SH-SY5Y (cell line): ENCODE measurements at regions not wholly inside any gene's neighbourhood (a gene's known extent, or its start where the extent isn't known, plus 50 kb on each side); places are given as distances from the start of the nearest gene placed in this dataset.

Experiments
- GATA2 ChIP-seq: IDR thresholded peaks from 2 replicates; pipeline ENCODE4 v1.6.1; 2011; ENCODE audit warnings: mild to moderate bottlenecking, low read depth, low read length
- GATA3 ChIP-seq: IDR thresholded peaks from 2 replicates; pipeline ENCODE4 v1.6.1; 2011; ENCODE audit warnings: low read depth, mild to moderate bottlenecking, low read length, moderate library complexity

DNA sequence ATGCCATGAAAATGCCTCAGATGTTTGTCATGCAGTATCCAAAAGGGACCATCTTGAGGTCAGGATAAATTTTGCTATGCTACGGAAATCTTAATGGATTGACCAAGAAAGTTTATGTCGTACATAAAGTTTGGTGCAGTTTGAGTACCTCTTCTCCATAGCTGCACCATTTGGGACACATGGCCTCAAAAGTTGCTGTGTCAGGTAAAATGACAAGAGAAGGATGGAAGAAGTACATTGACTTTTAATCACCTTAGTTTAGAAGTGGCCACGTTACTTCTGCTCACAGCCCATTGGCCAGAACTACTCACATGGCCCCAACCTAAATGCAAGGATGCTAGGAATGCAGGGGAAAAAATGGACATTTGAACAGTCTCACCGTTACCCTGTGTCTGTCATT is 107.4 kb upstream of the NAMPT start:
- TF ChIP-seq GATA2: no peak
- no peak for TF ChIP-seq GATA3

- TF ChIP-seq GATA3 (no peak), GATA2 (no peak)
Measured at GRCh38 chr7:106386958-106387357, 102.2 kb upstream of the NAMPT start.

DNA sequence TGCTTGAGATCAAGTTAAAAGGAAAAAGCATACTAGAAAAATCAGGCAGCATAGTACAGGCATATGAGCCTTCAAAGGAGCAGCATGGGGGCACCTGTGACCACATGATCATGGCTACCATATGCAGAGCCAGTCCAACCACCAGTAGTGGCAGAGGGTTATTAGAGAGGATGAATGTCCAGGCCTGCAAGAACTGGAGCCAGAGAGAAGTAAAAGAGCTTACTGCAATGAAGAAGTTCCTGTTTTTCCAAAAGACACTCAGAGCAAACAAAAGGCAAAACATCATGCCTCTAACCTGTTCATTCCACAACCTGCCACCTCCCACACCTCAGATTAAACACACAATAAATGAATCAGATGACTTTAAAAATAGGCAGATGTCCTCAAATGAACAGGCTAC is 99.6 kb upstream of the NAMPT start:
- TF ChIP-seq GATA2: no peak
- TF ChIP-seq GATA3: no peak

DNA sequence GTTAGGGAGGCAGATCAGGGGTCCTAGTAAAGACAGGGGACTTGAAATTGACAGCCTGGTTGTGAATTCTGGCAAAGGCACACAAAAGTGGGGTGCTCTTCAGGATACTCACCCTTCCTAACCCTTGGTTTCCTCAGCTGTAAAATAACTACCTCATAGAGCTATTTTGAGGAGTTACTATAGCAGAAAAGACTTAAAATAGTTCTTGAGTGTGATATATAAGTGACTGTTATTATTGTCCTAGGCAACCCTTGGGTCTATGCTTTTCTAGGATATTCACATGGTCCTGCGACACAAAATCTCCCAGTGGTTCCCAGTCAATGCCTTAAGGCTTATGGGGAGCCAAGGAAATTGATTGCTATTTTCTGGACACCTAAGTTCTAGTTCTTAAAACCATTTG is 98.1 kb upstream of the NAMPT start:
- TF ChIP-seq GATA3 (no peak), GATA2 (no peak)

DNA sequence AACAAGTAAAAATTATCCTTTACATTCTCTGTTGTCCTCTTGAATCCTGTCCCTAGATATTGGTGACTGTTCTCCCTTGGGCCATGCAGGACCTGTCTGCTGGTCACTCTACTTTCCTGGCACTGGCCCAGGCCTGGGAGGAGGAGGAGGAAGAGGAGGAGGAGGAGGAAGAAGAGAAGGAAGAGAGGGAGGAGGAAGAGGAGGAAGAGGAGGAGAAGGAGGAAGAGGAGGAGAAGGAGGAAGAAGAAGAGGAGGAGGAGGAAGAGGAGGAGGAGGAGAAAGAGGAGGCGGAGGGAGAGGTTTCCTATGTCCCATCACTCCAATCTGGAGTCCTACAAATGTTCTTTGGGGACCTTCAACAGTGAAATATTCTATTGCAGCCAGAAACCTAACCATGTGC is 97.3 kb upstream of the NAMPT start:
- TF ChIP-seq GATA3: no peak
- no peak for TF ChIP-seq GATA2

DNA sequence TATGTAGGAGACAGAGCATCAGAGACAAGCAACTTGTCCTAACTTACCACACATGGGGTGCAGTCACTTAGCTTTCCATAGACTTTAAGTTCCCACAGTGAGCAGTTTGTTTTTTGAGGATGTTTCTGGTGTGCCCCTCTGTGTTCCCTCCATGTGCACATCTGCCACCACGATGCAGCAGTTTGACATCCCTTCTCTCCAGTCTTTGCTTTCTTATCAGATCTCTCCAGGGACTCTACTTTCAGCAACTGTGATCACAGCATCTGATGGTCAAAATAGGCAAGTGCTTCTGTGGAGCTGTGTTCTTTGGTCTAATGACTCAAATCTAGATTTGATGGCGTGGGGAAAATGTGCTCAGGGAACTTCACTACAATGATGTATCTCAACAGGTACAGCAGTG is 96.5 kb upstream of the NAMPT start:
- no peak for TF ChIP-seq GATA3
- TF ChIP-seq GATA2: no peak

- TF ChIP-seq GATA3: no peak
Measured at GRCh38 chr7:106377847-106378361, 93.1 kb upstream of the NAMPT start.

GRCh38 chr7:106376026-106376799 is 91.4 kb upstream of the NAMPT start:
- TF ChIP-seq GATA2: peak; percentile 15; the same call in 1 of the 2 replicates
- 0 out of 2 replicates have a peak, but pooled peaks have one; percentile 13 for TF ChIP-seq GATA3

DNA sequence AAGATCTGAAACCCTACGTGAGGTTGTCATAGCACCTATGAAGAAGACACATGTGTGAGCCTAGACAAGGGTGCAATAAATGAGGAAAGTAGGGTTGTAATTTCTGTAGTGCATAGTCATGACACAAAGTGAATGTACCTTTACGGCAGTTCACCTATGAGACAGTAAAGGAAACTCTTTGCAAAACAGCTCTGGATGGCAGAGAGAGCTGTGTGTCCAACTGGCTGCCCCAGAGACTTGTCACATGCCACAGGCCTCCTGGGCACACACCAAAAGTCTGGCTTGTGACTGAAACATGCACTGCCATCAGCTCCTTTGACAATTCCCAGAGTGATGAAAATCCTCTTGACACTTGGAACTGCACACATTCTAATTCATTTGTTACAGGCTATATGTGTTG is 90.7 kb upstream of the NAMPT start:
- TF ChIP-seq GATA2 (no peak), GATA3 (no peak)

DNA sequence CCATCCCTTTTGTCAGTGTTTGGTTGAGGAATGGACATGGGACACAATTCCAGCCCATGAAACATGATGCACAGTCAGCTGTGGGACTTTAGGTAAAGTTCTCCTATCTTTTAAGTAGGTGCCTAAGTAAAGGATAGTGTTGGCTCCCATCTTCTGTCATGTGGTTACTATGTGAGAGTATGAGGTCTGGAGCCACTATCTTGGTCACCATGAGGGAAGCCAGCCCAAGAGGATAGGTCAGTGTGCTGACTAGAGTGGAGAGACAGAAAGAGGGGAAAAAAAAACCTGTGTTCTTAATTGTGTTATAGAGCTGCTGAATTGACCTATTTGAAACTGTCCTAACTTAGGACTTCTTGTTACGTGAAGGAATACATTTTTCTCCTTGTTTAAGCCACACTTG is 89.7 kb upstream of the NAMPT start:
- no peak for TF ChIP-seq GATA3

- no peak for TF ChIP-seq GATA3
Measured at GRCh38 chr7:106372595-106373318, 88.0 kb upstream of the NAMPT start.

GRCh38 chr7:106372126-106372525 is 87.3 kb upstream of the NAMPT start:
- TF ChIP-seq GATA2: no peak
- no peak for TF ChIP-seq GATA3

DNA sequence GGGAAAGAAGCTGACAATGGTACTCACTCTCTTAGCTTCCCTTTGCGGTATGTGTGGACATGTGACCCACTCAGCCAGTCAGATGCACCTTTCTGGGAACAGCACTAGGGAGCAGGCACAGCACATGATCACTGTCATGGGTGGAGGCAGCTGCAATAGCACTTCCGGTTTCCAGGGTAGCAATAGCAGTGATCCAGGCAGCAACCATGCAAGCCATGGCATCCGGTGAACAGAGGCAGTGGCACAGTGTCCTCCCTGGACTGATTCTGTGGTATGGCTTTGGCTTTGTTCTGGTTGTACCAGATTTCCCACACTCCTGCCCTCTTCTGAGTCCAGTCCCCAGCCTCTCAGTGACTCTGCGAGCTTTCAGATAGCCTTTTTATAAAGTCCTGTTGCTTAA is 86.8 kb upstream of the NAMPT start:
- TF ChIP-seq GATA3: no peak
- no peak for TF ChIP-seq GATA2

GRCh38 chr7:106370542-106370941 is 85.8 kb upstream of the NAMPT start:
- TF ChIP-seq GATA3 (no peak), GATA2 (no peak)

DNA sequence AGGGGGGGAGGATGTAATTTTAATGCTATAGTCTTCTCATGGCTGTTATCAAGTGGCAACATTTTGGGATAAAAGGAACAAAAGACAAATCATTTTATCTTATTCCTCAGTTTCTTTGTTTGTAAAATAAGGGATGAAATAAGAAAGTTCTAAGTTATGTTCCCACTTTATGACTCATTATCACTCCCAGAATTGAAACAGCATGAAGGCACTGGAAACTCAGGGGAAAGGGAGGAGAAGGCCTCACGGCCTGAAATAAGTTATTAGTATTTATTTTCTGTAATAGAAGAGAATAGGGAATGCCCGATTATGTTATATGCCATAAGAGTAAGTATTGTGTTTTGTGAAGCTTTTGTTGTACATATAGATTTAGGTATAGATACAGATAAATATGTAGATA is 85.0 kb upstream of the NAMPT start:
- TF ChIP-seq GATA2: no peak

DNA sequence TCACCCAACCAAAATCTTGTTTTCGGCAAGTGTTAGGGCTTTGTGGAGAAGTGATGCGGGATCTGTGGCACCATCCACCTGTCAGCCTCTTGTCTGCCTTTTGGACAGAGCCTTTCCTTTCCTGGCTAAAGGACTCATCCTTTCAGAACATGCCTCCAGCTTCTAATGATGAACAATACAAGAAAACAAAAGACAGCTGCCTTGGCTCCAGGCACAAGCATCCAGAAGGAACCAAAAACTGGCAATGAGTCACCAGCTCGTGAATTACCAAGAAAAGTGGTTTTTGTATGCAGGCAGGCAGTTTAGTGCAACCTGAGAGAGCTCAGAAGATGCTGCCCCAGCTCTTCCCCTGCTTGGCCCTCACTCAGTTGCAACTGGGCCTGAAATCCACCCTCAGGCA is 84.6 kb upstream of the NAMPT start:
- no peak for TF ChIP-seq GATA3
- TF ChIP-seq GATA2: no peak
